ENCODE measurements at regions not wholly inside any gene's neighbourhood (a gene's known extent, or its start where the extent isn't known, plus 50 kb on each side); places are given as distances from the start of the nearest gene placed in this dataset.

- DNase-seq, result no peak
These were observed 260.5 kb upstream of the TLE3 start for GRCh38 chr15:70358011-70358819.

- DNase-seq, result no peak
These were observed 259.7 kb upstream of the TLE3 start for GRCh38 chr15:70357453-70357852.

GRCh38 chr15:70356919-70357318, 259.2 kb upstream of the TLE3 start:
- DNase-seq, result no peak

- no peak for DNase-seq
These were observed 258.5 kb upstream of the TLE3 start for GRCh38 chr15:70356062-70356860.

GRCh38 chr15:70355275-70355795, 257.6 kb upstream of the TLE3 start:
- DNase-seq, result no peak

- DNase-seq, result no peak
These were observed 256.7 kb upstream of the TLE3 start for GRCh38 chr15:70354346-70354905.

- no peak for DNase-seq
These were observed 256.1 kb upstream of the TLE3 start for GRCh38 chr15:70353606-70354345.

- DNase-seq, result no peak
These were observed 254.4 kb upstream of the TLE3 start for GRCh38 chr15:70351941-70352774.

- no peak for DNase-seq
These were observed 253.7 kb upstream of the TLE3 start for GRCh38 chr15:70351391-70351790.

- no peak for DNase-seq
These were observed 251.0 kb upstream of the TLE3 start for GRCh38 chr15:70348581-70349344.

- DNase-seq, result no peak
These were observed 250.5 kb upstream of the TLE3 start for GRCh38 chr15:70348226-70348543.

GRCh38 chr15:70347321-70348225, 249.9 kb upstream of the TLE3 start:
- no peak for DNase-seq

GRCh38 chr15:70345251-70346019, 247.7 kb upstream of the TLE3 start:
- DNase-seq, result no peak

GRCh38 chr15:70344666-70345065, 246.9 kb upstream of the TLE3 start:
- DNase-seq, result no peak

GRCh38 chr15:70343961-70344621, 246.4 kb upstream of the TLE3 start:
- DNase-seq, result no peak

GRCh38 chr15:70342554-70343548, 245.1 kb upstream of the TLE3 start:
- DNase-seq, result no peak

GRCh38 chr15:70342141-70342540, 244.4 kb upstream of the TLE3 start:
- DNase-seq, result no peak

- DNase-seq, result no peak
These were observed 243.8 kb upstream of the TLE3 start for GRCh38 chr15:70341566-70341965.

Measured in activated CD4-positive, alpha-beta T cell treated with anti-CD3 and anti-CD28 coated beads for 4 hours (primary cell).